Fibroblast of skin of abdomen (primary cell): ENCODE measurements at regions not wholly inside any gene's neighbourhood (a gene's known extent, or its start where the extent isn't known, plus 50 kb on each side); places are given as distances from the start of the nearest gene placed in this dataset.

Experiments used
- DNase-seq: peaks from one replicate; pipeline ENCODE4 v3.0.0-alpha.2; 2013

GRCh38 chr12:45590646-45591045 is 138.9 kb upstream of the ARID2 start:
- DNase-seq = no peak

GRCh38 chr12:45591635-45592034 is 137.9 kb upstream of the ARID2 start:
- no peak for DNase-seq

- no peak for DNase-seq
Measured at GRCh38 chr12:45596366-45596765, 133.1 kb upstream of the ARID2 start.

GRCh38 chr12:45598336-45598735 is 131.2 kb upstream of the ARID2 start:
- no peak for DNase-seq

DNA sequence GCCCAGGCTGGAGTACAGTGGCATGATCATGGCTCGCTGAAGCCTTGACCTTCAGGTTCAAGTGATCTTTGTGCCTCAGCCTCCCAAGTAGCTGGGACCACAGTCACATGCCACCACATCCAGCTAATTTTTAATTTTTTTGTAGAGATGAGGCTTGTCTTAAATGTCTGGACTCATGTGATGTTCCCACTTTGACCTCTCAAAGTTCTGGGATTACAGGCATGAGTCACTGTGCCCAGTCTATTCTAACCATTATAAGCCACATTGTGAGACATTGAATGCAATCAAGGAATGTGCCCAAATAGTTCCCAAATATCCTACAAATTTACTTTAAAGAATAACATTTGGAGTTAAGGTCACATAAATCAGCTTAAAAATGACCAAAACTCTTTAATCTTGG is 130.7 kb upstream of the ARID2 start:
- DNase-seq = no peak

DNA sequence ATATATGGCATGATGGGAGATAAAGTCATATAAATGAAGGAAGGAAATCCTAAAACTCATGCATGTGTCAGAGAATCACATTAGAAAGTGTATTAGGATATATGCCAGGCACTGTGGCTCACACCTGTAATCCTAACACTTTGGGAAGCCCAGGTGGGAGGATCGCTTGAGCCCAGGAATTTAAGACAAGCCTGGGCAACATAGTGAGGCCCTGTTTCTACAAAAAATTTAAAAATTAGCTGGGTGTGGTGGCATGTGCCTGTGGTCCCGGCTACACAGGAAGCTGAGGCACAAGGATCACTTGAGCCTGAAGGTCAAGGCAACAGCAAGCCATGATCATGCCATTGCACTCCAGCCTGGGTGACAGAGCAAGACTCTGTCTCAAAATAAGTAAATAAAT is 130.3 kb upstream of the ARID2 start:
- no peak for DNase-seq

GRCh38 chr12:45601390-45601789 is 128.1 kb upstream of the ARID2 start:
- DNase-seq = no peak

- no peak for DNase-seq
Measured at GRCh38 chr12:45601888-45602287, 127.6 kb upstream of the ARID2 start.

GRCh38 chr12:45605624-45606023 is 123.9 kb upstream of the ARID2 start:
- no peak for DNase-seq

DNA sequence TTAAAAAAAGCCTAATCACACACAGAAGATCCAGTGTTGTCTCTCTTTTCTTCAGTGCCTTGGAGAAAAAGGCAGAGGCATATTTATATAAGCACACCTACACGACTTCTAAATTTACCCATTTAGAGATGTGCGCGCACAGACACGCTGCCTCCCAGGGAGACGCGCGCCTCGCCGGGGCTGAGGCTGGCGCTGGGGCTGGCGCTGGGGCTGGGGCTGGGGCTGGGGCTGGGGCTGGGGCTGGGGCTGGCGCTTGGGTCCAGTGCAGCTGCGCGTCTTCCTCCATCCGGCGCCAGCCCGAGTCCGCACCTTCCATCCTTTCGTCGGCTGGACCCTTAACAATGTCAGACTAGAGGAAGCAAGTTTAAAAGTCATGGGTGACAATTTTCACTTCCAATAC is 118.4 kb upstream of the ARID2 start:
- DNase-seq = no peak

- no peak for DNase-seq
Measured at GRCh38 chr12:45611495-45611894, 118.0 kb upstream of the ARID2 start.

GRCh38 chr12:45612044-45612794 is 117.3 kb upstream of the ARID2 start:
- peak; percentile 37 for DNase-seq

- DNase-seq = peak; percentile 19
Measured at GRCh38 chr12:45613296-45613695, 116.2 kb upstream of the ARID2 start.

GRCh38 chr12:45613855-45614254 is 115.7 kb upstream of the ARID2 start:
- DNase-seq = no peak

DNA sequence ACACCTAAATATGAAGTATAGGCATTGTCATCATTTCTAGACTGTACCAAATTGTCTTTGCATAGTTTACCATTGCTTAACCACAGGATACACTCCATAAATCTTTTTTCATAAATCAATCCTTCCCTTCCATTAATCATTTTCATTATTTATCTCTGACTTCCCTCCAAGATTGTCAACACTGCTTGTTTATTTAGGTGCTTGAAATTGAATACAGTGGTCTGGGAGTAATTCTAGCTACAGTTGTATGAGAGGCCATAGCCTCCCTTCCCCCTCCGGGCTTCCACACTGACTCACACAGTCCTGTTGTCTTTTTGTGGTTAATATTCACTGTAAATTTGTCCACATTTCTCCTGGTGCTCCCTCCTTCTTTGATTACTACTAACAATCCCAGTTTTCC is 114.2 kb upstream of the ARID2 start:
- DNase-seq = peak; percentile 64

DNA sequence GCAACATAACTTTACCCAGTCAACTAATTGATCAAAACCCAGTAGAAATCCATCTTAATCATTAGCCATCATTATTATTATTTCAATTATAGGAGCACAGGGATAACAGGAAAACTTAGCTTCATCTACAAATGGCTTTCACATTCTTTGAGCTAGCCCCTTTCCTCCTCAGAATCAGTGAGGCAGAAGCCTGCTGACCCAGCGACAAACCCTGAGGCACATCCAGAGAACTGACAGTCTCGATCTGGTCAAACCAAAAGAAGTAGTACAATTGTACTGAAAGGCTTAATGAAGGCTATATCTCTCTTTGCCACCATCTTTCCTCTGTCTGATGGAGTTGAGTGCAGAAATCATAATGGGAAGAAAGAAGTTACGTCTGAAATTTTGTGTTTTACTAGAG is 109.8 kb upstream of the ARID2 start:
- no peak for DNase-seq

DNA sequence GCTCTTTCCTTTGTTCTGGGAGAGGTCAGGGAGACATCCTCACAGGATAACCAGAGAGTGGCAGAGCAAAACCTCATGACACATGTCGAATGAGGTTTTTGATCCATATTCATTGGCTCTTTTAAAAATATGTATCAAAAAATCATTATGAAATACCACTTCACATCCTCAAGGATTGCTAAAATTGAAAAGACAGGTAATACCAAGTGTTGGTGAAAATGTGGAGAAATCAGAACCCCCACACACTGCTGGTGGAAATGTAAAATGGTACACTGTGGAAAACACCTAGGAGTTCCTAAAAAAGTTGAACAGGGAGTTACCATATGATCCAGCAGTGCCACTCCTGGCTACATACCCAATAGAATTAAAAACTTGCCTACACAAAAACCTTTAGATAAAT is 107.8 kb upstream of the ARID2 start:
- DNase-seq = no peak

- DNase-seq = no peak
Measured at GRCh38 chr12:45622210-45622937, 107.1 kb upstream of the ARID2 start.

GRCh38 chr12:45623221-45623620 is 106.3 kb upstream of the ARID2 start:
- no peak for DNase-seq

DNA sequence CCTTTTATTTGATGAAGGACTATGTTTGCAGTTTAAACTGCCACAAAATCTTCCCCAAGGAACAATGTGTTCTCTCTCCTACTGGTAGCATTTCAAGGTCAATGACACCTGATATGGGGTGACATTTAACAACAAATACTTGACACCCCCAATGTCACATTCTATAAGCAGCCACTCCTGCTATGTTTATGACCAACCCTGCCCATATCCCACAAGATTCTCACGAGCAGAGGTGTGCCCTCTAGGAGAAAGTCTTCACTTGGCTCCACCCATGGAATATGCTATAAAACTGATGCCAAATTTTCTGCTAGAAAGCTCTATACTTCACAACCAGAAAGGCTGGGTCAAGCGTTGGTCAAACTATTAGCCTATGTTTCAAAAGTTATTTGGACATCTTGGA is 105.6 kb upstream of the ARID2 start:
- DNase-seq = no peak

DNA sequence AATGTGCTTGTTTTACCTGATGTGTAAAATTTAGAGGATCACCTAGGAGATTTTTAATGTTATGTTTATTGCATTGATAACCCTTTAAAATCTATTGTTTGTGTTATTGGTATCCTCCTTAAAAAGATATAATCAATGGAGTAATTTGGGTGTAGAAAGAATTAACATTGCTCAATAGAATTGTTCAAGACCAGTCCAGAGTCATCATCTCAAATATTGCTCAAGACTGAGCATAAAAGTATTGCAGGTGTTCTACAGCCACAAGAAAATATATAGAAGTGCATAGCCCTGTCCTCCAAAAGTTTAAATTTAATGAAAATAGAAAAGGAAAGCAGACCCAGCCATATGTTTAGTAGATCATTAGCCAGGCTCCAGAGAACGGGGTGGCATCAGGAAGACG is 102.5 kb upstream of the ARID2 start:
- no peak for DNase-seq

- DNase-seq = no peak
Measured at GRCh38 chr12:45627407-45628069, 102.0 kb upstream of the ARID2 start.

DNA sequence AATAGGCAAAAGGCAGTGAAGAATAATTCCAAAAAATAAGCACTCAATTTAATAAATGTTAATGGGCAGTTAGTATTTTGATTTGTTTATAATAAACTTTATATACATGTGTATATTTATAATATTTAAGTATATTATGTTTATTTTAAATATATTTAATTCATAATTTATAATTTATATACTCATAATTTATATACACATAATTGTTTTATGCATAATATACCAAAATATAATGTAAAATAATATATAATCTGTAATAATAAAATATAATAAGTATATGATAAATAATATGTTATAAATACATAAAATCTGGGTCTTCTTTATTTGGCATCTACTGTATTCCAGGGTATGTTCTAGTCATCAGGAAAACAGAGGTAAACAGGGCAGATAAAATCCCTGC is 100.2 kb upstream of the ARID2 start:
- DNase-seq = no peak

DNA sequence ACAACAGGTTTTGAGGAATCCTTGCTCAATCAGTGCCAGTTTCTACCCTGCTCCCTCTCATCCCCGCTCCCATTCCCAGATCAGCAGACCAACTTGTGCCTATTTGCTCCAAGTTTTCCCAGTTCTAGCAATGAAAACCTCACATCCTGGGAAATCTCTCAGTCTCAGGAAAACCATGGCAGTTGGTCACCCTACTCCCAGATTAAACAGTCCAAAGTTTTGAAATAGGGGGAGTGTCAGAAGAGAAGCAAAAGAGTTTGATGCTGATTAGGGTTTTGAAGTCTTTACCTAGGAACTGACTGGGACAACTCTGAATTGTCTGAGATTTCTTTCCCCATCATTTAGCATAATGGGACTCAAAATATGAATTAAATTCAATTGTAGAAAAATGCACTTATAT is 95.8 kb upstream of the ARID2 start:
- DNase-seq = no peak
